H1 (cell line): ENCODE measurements at regions not wholly inside any gene's neighbourhood (a gene's known extent, or its start where the extent isn't known, plus 50 kb on each side); places are given as distances from the start of the nearest gene placed in this dataset.

Source experiments
- CTCF ChIA-PET: fragments of 300-600 bp; sonication (Branson Sonifier 250); formaldehyde crosslinking; loops from one replicate; lab custom pipeline; 2021; ENCODE audit not compliant: partially characterized antibody; lab: Charles Lee
- POLR2A ChIA-PET: fragments of 300-600 bp; sonication (Branson Sonifier 250); formaldehyde crosslinking; loops from one replicate; lab custom pipeline; 2021; ENCODE audit warnings: inconsistent platforms; ENCODE audit not compliant: partially characterized antibody; lab: Charles Lee
- DNase-seq, 2 experiments: peaks; one replicate each; pipeline versions ENCODE4 v3.0.0 to v3.0.0-alpha.2; 2010 to 2022; ENCODE audit warnings: low spot score in 2 of 2, low read depth in 1 of 2, mixed read lengths in 1 of 2
- FAIRE-seq: peaks from 2 replicates; lab custom pipeline; 2011; peaks lifted over from hg19 to GRCh38; lab: Jason Lieb, UNC
- H2AFZ ChIP-seq: 2 replicates; pipeline ENCODE4 v1.8.1; 2012; ENCODE audit warnings: low read length, inconsistent platforms
- H2AK5ac ChIP-seq: 2 replicates; pipeline ENCODE4 v1.6.1; 2013; ENCODE audit warnings: low read depth, low read length
- H2BK120ac ChIP-seq: replicated peaks from 2 replicates; pipeline ENCODE3; 2013; ENCODE audit warnings: low read depth, low read length, inconsistent platforms
- H2BK12ac ChIP-seq: 2 replicates; pipeline ENCODE4 v1.6.1; 2013; ENCODE audit warnings: low read depth, low read length
- H2BK15ac ChIP-seq: 2 replicates; pipeline ENCODE4 v1.6.1; 2013; ENCODE audit warnings: low read length
- H2BK20ac ChIP-seq: 2 replicates; pipeline ENCODE4 v1.6.1; 2013; ENCODE audit warnings: low read length
- H2BK5ac ChIP-seq: 2 replicates; pipeline ENCODE4 v1.6.1; 2013; ENCODE audit warnings: low read depth, low read length
- H3K14ac ChIP-seq: 2 replicates; pipeline ENCODE4 v1.6.1; 2013; ENCODE audit warnings: inconsistent platforms; ENCODE audit not compliant: insufficient read length
- H3K18ac ChIP-seq: 2 replicates; pipeline ENCODE4 v1.6.1; 2013; ENCODE audit warnings: low read length; ENCODE audit errors: extremely low read depth
- H3K23ac ChIP-seq: 2 replicates; pipeline ENCODE4 v1.6.1; 2013; ENCODE audit warnings: inconsistent platforms; ENCODE audit not compliant: insufficient read length
- H3K23me2 ChIP-seq: 2 replicates; pipeline ENCODE4 v1.6.1; 2013; ENCODE audit warnings: low read depth, low read length
- H3K27ac ChIP-seq: 2 replicates; pipeline ENCODE4 v1.6.1; 2011; ENCODE audit warnings: low read depth, low read length, inconsistent platforms
- H3K27me3 ChIP-seq, 4 experiments: replicated peaks in 1 of 4; 1 replicate in 1 of 4; 2 replicates in 3 of 4; pipeline versions ENCODE4 v1.6.1 to v1.8.1; 2011 to 2013; ENCODE audit warnings: low read length in 3 of 4, mild to moderate bottlenecking in 3 of 4, inconsistent platforms in 2 of 4, mixed read lengths in 2 of 4, moderate library complexity in 1 of 4; ENCODE audit not compliant: control insufficient read depth in 3 of 4, insufficient read depth in 3 of 4; ENCODE audit errors: extremely low read depth in 1 of 4
- H3K36me3 ChIP-seq, 4 experiments: 2 replicates each; pipeline versions ENCODE4 v1.6.1 to v1.8.1; 2011 to 2013; ENCODE audit warnings: mild to moderate bottlenecking in 4 of 4, low read length in 3 of 4, moderate library complexity in 2 of 4, control low read depth in 1 of 4, inconsistent platforms in 1 of 4; ENCODE audit not compliant: insufficient read depth in 4 of 4, control insufficient read depth in 2 of 4
- H3K4ac ChIP-seq: replicated peaks from 2 replicates; pipeline ENCODE3; 2013; ENCODE audit warnings: low read length, low read depth, mixed read lengths, inconsistent platforms; ENCODE audit not compliant: insufficient read length
- H3K4me1 ChIP-seq, 4 experiments: replicated peaks in 1 of 4; 1 replicate in 1 of 4; 2 replicates in 3 of 4; pipeline versions ENCODE4 v1.6.1 to v1.8.1; 2011 to 2013; ENCODE audit warnings: low read length in 3 of 4, inconsistent platforms in 2 of 4, mixed read lengths in 1 of 4; ENCODE audit not compliant: insufficient read depth in 4 of 4, control insufficient read depth in 3 of 4
- H3K4me2 ChIP-seq, 2 experiments: 2 replicates each; pipeline versions ENCODE4 v1.6.1 to v1.8.1; 2011 to 2013; ENCODE audit warnings: low read depth in 2 of 2, low read length in 2 of 2, control low read depth in 1 of 2, inconsistent platforms in 1 of 2, mild to moderate bottlenecking in 1 of 2; ENCODE audit not compliant: insufficient read depth in 1 of 2
- H3K4me3 ChIP-seq, 4 experiments: fragments of 200-600, 300-600 bp in 1 of 4; sonication (generic), shearing (Covaris generic), sonication (Bioruptor Twin) in 1 of 4; 2 replicates each; pipeline versions ENCODE4 v1.5.1 to v1.8.1; 2011 to 2016; ENCODE audit warnings: low read length in 4 of 4, low read depth in 3 of 4, control low read depth in 2 of 4, inconsistent platforms in 2 of 4, mild to moderate bottlenecking in 2 of 4, mixed read lengths in 1 of 4, moderate library complexity in 1 of 4; ENCODE audit not compliant: insufficient read depth in 2 of 4; ENCODE audit errors: extremely low read depth in 1 of 4
- H3K56ac ChIP-seq: replicated peaks from 2 replicates; pipeline ENCODE3; 2013; ENCODE audit warnings: low read depth, mild to moderate bottlenecking, mixed read lengths, low read length, inconsistent platforms; ENCODE audit not compliant: insufficient read length
- H3K79me1 ChIP-seq: 2 replicates; pipeline ENCODE4 v1.6.1; 2013; ENCODE audit warnings: low read depth, low read length, control low read depth
- H3K79me2 ChIP-seq, 2 experiments: 2 replicates each; pipeline versions ENCODE4 v1.6.1 to v1.8.1; 2012 to 2013; ENCODE audit warnings: low read length in 2 of 2, mild to moderate bottlenecking in 2 of 2, inconsistent platforms in 1 of 2; ENCODE audit not compliant: insufficient read depth in 2 of 2, control insufficient read depth in 1 of 2
- H3K9ac ChIP-seq, 4 experiments: replicated peaks in 1 of 4; 1 replicate in 1 of 4; 2 replicates in 3 of 4; pipeline versions ENCODE4 v1.6.1 to v1.8.1; 2011 to 2013; ENCODE audit warnings: low read depth in 3 of 4, low read length in 3 of 4, control low read depth in 2 of 4, mild to moderate bottlenecking in 2 of 4, moderate library complexity in 2 of 4, inconsistent platforms in 1 of 4; ENCODE audit errors: extremely low read depth in 1 of 4
- H3K9me3 ChIP-seq, 2 experiments: 2 replicates each; pipeline versions ENCODE4 v1.6.1 to v1.8.1; 2012 to 2013; ENCODE audit warnings: mild to moderate bottlenecking in 2 of 2, moderate library complexity in 2 of 2, control low read depth in 1 of 2, inconsistent platforms in 1 of 2, low read depth in 1 of 2, low read length in 1 of 2, mixed read lengths in 1 of 2; ENCODE audit not compliant: insufficient read depth in 2 of 2
- H4K20me1 ChIP-seq, 2 experiments: replicated peaks in 1 of 2; 2 replicates each; pipeline versions ENCODE3 to v1.8.1; 2011 to 2013; ENCODE audit warnings: inconsistent platforms in 2 of 2, low read length in 2 of 2, mild to moderate bottlenecking in 1 of 2; ENCODE audit not compliant: insufficient read depth in 2 of 2, control insufficient read depth in 1 of 2
- H4K5ac ChIP-seq: 2 replicates; pipeline ENCODE4 v1.6.1; 2013; ENCODE audit warnings: low read length, low read depth, mixed read lengths, inconsistent platforms; ENCODE audit not compliant: insufficient read length
- H4K8ac ChIP-seq: 2 replicates; pipeline ENCODE4 v1.8.0; 2013; ENCODE audit warnings: mild to moderate bottlenecking, moderate library complexity, low read length, inconsistent platforms; ENCODE audit not compliant: insufficient read depth; ENCODE audit errors: extremely low read depth
- H4K91ac ChIP-seq: replicated peaks from 2 replicates; pipeline ENCODE3; 2013; ENCODE audit warnings: low read length, mixed read lengths, inconsistent platforms; ENCODE audit not compliant: insufficient read length
- EZH2 ChIP-seq: fragments of 200-600 bp; sonication (generic); IDR thresholded peaks from 2 replicates; pipeline ENCODE4 v1.7.1; 2012; ENCODE audit warnings: low read depth, mild to moderate bottlenecking, moderate library complexity, low read length, inconsistent platforms; ENCODE audit not compliant: severe bottlenecking
- GTF2F1 ChIP-seq: IDR thresholded peaks from 2 replicates; pipeline ENCODE4 v1.6.1; 2012; ENCODE audit warnings: low read depth, low read length, improper control_type of control experiment, borderline replicate concordance
- HDAC6 ChIP-seq: IDR thresholded peaks from one replicate; pipeline ENCODE4 v1.7.1; 2012; ENCODE audit warnings: low read depth, mild to moderate bottlenecking, inconsistent platforms, low read length, moderate library complexity
- JUN ChIP-seq: IDR thresholded peaks from 2 replicates; pipeline ENCODE4 v1.6.1; 2011; ENCODE audit warnings: low read depth, mild to moderate bottlenecking, improper control_type of control experiment, low read length
- JUND ChIP-seq: IDR thresholded peaks from 2 replicates; pipeline ENCODE4 v1.6.1; 2011; ENCODE audit warnings: mild to moderate bottlenecking, improper control_type of control experiment, low read length
- KDM5A ChIP-seq: fragments of 200-600 bp; IDR thresholded peaks from 2 replicates; pipeline ENCODE4 v1.7.1; 2012; ENCODE audit warnings: mild to moderate bottlenecking, low read length, inconsistent platforms, mixed read lengths
- MAX ChIP-seq: IDR thresholded peaks from 2 replicates; pipeline ENCODE4 v1.6.1; 2012; ENCODE audit warnings: inconsistent platforms
- RBBP5 ChIP-seq: IDR thresholded peaks from 2 replicates; pipeline ENCODE4 v1.7.1; 2012; ENCODE audit warnings: low read depth, mild to moderate bottlenecking, inconsistent platforms, low read length, moderate library complexity, borderline replicate concordance
- RFX5 ChIP-seq: IDR thresholded peaks from 2 replicates; pipeline ENCODE4 v1.6.1; 2011; ENCODE audit warnings: low read depth, low read length, improper control_type of control experiment, borderline replicate concordance
- RXRA ChIP-seq: IDR thresholded peaks from 2 replicates; pipeline ENCODE4 v1.6.1; 2011; ENCODE audit warnings: low read depth, mild to moderate bottlenecking, low read length, moderate library complexity; ENCODE audit not compliant: insufficient read depth
- SAP30 ChIP-seq: fragments of 300-600 bp; sonication (generic); IDR thresholded peaks from 2 replicates; pipeline ENCODE4 v1.7.1; 2012; ENCODE audit warnings: low read length, moderate library complexity, mild to moderate bottlenecking, inconsistent platforms; ENCODE audit not compliant: insufficient read depth, insufficient replicate concordance
- SIRT6 ChIP-seq: IDR thresholded peaks from one replicate; pipeline ENCODE4 v1.7.1; 2012; ENCODE audit warnings: low read length, inconsistent platforms
- SUZ12 ChIP-seq: fragments of 200-600 bp; sonication (generic); IDR thresholded peaks from 2 replicates; pipeline ENCODE4 v1.6.1; 2012; ENCODE audit warnings: mild to moderate bottlenecking, inconsistent platforms, low read length, moderate library complexity, mixed read lengths
- TBP ChIP-seq: IDR thresholded peaks from 2 replicates; pipeline ENCODE4 v1.6.1; 2011; ENCODE audit warnings: low read depth, low read length, improper control_type of control experiment
- WGBS, 2 experiments: shearing (Covaris generic) in 1 of 2; methylation state at CpG; one replicate each; pipeline versions ENCODE4 v1.1.6 to v1.1.7; 2013 to 2015; ENCODE audit warnings: low lambda C conversion rate in 2 of 2, mixed read lengths in 2 of 2, inconsistent platforms in 1 of 2, low coverage in 1 of 2, missing lambda C conversion rate in 1 of 2; ENCODE audit not compliant: insufficient replicate concordance in 2 of 2, insufficient coverage in 1 of 2, insufficient read length in 1 of 2; ENCODE audit errors: extremely low coverage in 1 of 2, missing lambda C conversion rate in 1 of 2; 5-methylcytosine and 5-hydroxymethylcytosine counted together

GRCh38 chr15:35282965-35283496 lies 197.9 kb upstream of the NANOGP8 start:
- 90% methylated on average over 3 of the region's 3 CpGs; no CpG with 5 or more reads in 1 of the 2 experiments for WGBS, 2 experiments
- no peak for FAIRE-seq
- ChIA-PET CTCF (interaction anchor here (1.2 to 3.0 kb wide), 4 partner anchors 11 to 204 kb away, joined by 3 to 10 read pairs (median 5); no protein-coding TSS in a partner anchor), POLR2A (no interaction called here)
- no peak overlapping the region for H2AK5ac ChIP-seq
- H3K56ac ChIP-seq: no peak overlapping the region
- H3K23ac ChIP-seq: no peak overlapping the region
- no peak overlapping the region for H4K5ac ChIP-seq
- H3K4me1 ChIP-seq: no peaks in the 10 kb centered on the region
- no peak overlapping the region for H3K4me3 ChIP-seq
- no peaks in the 10 kb centered on the region for H4K20me1 ChIP-seq
- H3K36me3 ChIP-seq: no peaks in the 10 kb centered on the region
- peaks cover 4 to 5% of the 10 kb centered on the region in 2 experiments for H3K9me3 ChIP-seq
- no peaks in the 10 kb centered on the region; the same call in 1 of the 2 replicates for H3K23me2 ChIP-seq
- H3K27me3 ChIP-seq: no peaks in the 10 kb centered on the region
- H3K27ac ChIP-seq: no peak overlapping the region
- H3K79me1 ChIP-seq: no peaks in the 10 kb centered on the region
- no peak for DNase-seq
- H4K8ac ChIP-seq: no peak overlapping the region
- H4K91ac ChIP-seq: no peak overlapping the region
- H2BK15ac ChIP-seq: no peak overlapping the region
- H3K14ac ChIP-seq: no peak overlapping the region
- H3K4me2 ChIP-seq: no peak overlapping the region
- H3K9ac ChIP-seq: no peak overlapping the region
- H2BK12ac ChIP-seq: no peak overlapping the region
- no peak overlapping the region for H2BK120ac ChIP-seq
- no peak overlapping the region for H2AFZ ChIP-seq
- H3K18ac ChIP-seq: no peak overlapping the region
- no peaks in the 10 kb centered on the region for H3K79me2 ChIP-seq
- no peak overlapping the region for H2BK20ac ChIP-seq
- H2BK5ac ChIP-seq: no peak overlapping the region; the same call in 1 of the 2 replicates
- H3K4ac ChIP-seq: no peak overlapping the region
- no peak for TF ChIP-seq SUZ12
- no peak for TF ChIP-seq TBP
- no peak for TF ChIP-seq JUND
- TF ChIP-seq GTF2F1: no peak
- no peak for TF ChIP-seq KDM5A
- TF ChIP-seq SAP30: no peak
- TF ChIP-seq JUN: no peak
- TF ChIP-seq SIRT6: no peak
- TF ChIP-seq RBBP5: no peak
- TF ChIP-seq RFX5: no peak
- TF ChIP-seq RXRA: no peak
- TF ChIP-seq EZH2: no peak
- TF ChIP-seq MAX: no peak
- no peak for TF ChIP-seq HDAC6
